Astrocyte (in vitro differentiated cells and primary cell): ENCODE measurements at regions not wholly inside any gene's neighbourhood (a gene's known extent, or its start where the extent isn't known, plus 50 kb on each side); places are given as distances from the start of the nearest gene placed in this dataset.

Experiments used
- EZH2 ChIP-seq: IDR thresholded peaks from 2 replicates; pipeline ENCODE4 v1.6.1; 2012; ENCODE audit warnings: mild to moderate bottlenecking, low read length, inconsistent platforms; ENCODE audit not compliant: insufficient read depth
- TF ChIP-seq, protein P1 (sequence below): IDR thresholded peaks from 2 replicates; pipeline ENCODE4 v1.5.1; 2011; ENCODE audit warnings: low read depth, mild to moderate bottlenecking, inconsistent platforms, low read length, moderate library complexity; ENCODE audit not compliant: insufficient read depth

GRCh38 chr20:52015155-52015554 lies 176.4 kb downstream of the ZFP64 start:
- TF ChIP-seq, protein P1, sequence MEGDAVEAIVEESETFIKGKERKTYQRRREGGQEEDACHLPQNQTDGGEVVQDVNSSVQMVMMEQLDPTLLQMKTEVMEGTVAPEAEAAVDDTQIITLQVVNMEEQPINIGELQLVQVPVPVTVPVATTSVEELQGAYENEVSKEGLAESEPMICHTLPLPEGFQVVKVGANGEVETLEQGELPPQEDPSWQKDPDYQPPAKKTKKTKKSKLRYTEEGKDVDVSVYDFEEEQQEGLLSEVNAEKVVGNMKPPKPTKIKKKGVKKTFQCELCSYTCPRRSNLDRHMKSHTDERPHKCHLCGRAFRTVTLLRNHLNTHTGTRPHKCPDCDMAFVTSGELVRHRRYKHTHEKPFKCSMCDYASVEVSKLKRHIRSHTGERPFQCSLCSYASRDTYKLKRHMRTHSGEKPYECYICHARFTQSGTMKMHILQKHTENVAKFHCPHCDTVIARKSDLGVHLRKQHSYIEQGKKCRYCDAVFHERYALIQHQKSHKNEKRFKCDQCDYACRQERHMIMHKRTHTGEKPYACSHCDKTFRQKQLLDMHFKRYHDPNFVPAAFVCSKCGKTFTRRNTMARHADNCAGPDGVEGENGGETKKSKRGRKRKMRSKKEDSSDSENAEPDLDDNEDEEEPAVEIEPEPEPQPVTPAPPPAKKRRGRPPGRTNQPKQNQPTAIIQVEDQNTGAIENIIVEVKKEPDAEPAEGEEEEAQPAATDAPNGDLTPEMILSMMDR, result no peak
- no peak for TF ChIP-seq EZH2
